Subcutaneous abdominal adipose tissue (tissue), 5 donors: ENCODE measurements at regions not wholly inside any gene's neighbourhood (a gene's known extent, or its start where the extent isn't known, plus 50 kb on each side); places are given as distances from the start of the nearest gene placed in this dataset.
"Not testable (repeated sequence)": the region's sequence is repeated elsewhere in the genome, so short reads cannot be mapped to it uniquely, and the experiment has no call there.

Experiments used
- H3K27ac ChIP-seq: one replicate; pipeline ENCODE4 v1.7.0; 2013; ENCODE audit warnings: low read depth, mild to moderate bottlenecking, inconsistent platforms, low read length, moderate library complexity
- H3K27me3 ChIP-seq, 5 donors: one replicate each; pipeline ENCODE4 v1.7.0; 2013; ENCODE audit warnings: low read length in 5 of 5, inconsistent platforms in 1 of 5; ENCODE audit not compliant: control insufficient read depth in 5 of 5, insufficient read depth in 4 of 5
- H3K36me3 ChIP-seq, 5 donors: one replicate each; pipeline ENCODE4 v1.7.0; 2013; ENCODE audit warnings: low read length in 5 of 5; ENCODE audit not compliant: control insufficient read depth in 5 of 5, insufficient read depth in 5 of 5
- H3K4me1 ChIP-seq, 5 donors: one replicate each; pipeline ENCODE4 v1.7.0; 2013; ENCODE audit warnings: low read length in 5 of 5, mild to moderate bottlenecking in 3 of 5, moderate library complexity in 1 of 5; ENCODE audit not compliant: control insufficient read depth in 5 of 5, insufficient read depth in 5 of 5
- H3K4me3 ChIP-seq, 5 donors: one replicate each; pipeline ENCODE4 v1.7.0; 2013; ENCODE audit warnings: low read length in 5 of 5, low read depth in 1 of 5
- H3K9ac ChIP-seq, 5 donors: one replicate each; pipeline ENCODE4 v1.7.0; 2013; ENCODE audit warnings: low read length in 5 of 5, mild to moderate bottlenecking in 4 of 5, moderate library complexity in 3 of 5
- H3K9me3 ChIP-seq, 5 donors: one replicate each; pipeline ENCODE4 v1.7.0; 2013; ENCODE audit warnings: low read length in 5 of 5; ENCODE audit not compliant: control insufficient read depth in 5 of 5
- donor health status: healthy.
- donor health status: healthy.
- donor health status: healthy.
- donor health status: healthy.
- donor health status: healthy.

DNA sequence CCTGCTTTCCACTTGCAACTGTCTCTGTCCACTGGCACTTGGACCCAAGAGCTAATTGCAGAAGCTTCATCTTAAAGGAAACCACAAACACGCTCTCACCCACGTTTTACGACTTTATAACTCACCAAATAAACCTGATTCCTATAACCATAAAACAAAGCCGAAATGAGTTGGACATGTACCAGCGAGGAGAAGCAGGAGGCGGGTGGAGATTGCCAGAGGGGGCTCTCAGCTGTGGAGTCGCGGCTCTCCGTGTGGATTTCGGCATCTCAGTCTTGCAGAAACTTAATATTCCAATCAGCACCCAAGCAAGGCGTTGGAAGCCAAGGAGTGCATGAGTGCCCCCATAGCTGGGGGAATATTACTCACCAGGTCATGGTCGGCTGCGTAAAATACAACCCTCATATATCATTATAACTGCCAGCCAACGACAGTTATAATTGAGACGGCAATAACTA, 483.6 kb downstream of the MN1 start:
- peaks cover 0 to 5% (median 4%) of the 10 kb centered on the region in 5 donors for H3K9me3 ChIP-seq
- peak overlapping the region; percentile 23 for H3K27ac ChIP-seq
- no peaks in the 10 kb centered on the region for H3K27me3 ChIP-seq
- peaks cover 4 to 48% (median 40%) of the 10 kb centered on the region in 5 donors for H3K4me1 ChIP-seq
- H3K36me3 ChIP-seq: no peaks in the 10 kb centered on the region
- no peak overlapping the region for H3K4me3 ChIP-seq
- no peak overlapping the region for H3K9ac ChIP-seq

DNA sequence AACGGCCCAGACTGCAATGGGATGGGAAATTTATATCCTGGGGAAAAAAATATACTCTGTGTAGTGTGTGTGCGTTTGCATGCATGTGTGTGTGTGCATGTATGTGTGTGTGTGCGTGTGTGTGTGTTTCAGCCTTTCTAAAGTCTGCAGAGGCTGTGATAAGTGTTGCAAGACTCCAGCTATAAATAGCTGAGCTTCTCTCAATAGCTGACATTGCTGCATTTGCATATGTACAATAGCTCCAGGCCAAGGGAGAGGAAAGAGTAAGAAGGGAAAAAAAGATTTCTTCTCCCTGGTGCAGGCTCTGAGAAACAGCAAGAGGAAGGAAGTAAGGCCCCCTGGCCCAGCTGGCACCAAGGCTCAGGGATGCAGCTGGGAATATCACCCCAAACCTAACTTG, 483.0 kb downstream of the MN1 start:
- Histone ChIP-seq H3K36me3 (no peaks in the 10 kb centered on the region), H3K27ac (peak overlapping the region; percentile 17), H3K4me3 (no peak overlapping the region), H3K27me3 (no peaks in the 10 kb centered on the region), H3K9ac (no peak overlapping the region), H3K4me1 (peaks cover 4 to 48% (median 40%) of the 10 kb centered on the region in 5 donors), H3K9me3 (peaks cover 0 to 5% (median 4%) of the 10 kb centered on the region in 5 donors)

DNA sequence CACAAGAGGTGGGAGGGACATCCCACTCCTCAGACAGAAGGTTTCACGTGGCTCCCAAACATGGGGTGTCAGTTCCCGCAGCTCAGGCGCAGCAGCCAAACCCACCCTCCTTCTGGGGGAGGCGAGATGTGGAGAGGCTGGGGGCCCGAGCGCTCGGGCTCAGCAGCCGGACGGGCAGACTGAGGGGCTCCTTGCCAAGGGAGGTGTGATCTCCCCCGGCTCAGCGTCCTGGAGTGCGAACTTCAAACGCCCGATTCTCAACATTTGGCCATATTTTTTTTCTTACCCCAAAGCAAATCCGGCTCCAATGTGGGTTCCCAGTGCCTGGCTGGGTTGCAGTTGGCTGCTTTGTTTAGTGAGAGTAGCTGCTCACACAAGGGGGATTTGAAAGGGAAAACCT, 477.9 kb downstream of the MN1 start:
- Histone ChIP-seq H3K9me3 (peaks cover 0 to 5% (median 4%) of the 10 kb centered on the region in 5 donors), H3K27ac (no peak overlapping the region)

DNA sequence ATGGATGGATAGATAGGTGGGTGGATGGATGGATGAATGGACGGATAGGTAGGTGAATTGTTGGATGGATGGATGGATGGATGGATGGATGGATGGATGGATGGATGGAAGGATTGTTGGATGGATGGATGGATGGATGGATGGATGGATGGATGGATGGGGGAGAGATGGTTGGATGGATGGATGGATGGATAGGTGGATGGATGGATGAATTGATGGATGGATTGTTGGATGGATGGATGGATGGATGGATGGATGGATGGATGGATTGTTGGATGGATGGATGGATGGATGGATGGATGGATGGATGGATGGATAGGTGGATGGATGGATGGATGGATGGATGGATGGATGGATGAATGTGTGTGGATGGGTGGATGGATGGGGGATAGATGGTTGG, 476.6 kb downstream of the MN1 start:
- not testable (repeated sequence) for H3K9me3 ChIP-seq, H3K9ac ChIP-seq, H3K4me3 ChIP-seq, H3K36me3 ChIP-seq, H3K27ac ChIP-seq, H3K27me3 ChIP-seq
- peaks cover 0 to 16% (median 8%) of the 10 kb centered on the region in 5 donors for H3K4me1 ChIP-seq

More for the DNA sequence above, 477.9 kb downstream of the MN1 start:
- Histone ChIP-seq H3K4me1 (peaks cover 0 to 19% (median 12%) of the 10 kb centered on the region in 5 donors), H3K27me3 (no peaks in the 10 kb centered on the region), H3K36me3 (no peaks in the 10 kb centered on the region), H3K4me3 (no peak overlapping the region), H3K9ac (no peak overlapping the region)

DNA sequence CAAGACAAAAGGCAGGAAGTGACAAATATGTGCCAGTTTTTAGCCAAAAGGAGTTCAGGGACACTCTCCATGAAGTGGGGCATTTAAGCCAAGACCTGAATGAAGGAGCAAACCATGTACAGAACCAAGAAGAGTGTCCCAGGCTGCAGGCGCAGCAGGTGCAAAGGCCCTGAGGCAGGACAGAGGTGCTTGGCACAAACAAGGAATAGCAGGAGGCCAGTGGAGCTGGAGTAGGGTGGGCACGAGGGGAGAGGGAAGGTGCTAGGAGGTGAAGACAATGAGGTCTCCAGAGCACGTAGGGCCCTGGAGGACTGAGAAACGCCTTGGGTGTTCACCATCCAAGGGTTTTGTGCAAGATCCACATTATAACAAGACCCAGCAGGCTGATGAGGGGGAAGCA, 474.1 kb downstream of the MN1 start:
- Histone ChIP-seq H3K9ac (no peak overlapping the region), H3K27ac (no peak overlapping the region), H3K27me3 (peaks cover 0 to 3% (median 0%) of the 10 kb centered on the region in 5 donors), H3K9me3 (no peaks in the 10 kb centered on the region), H3K4me3 (no peak overlapping the region), H3K36me3 (no peaks in the 10 kb centered on the region), H3K4me1 (peaks cover 2 to 26% (median 17%) of the 10 kb centered on the region in 5 donors)

DNA sequence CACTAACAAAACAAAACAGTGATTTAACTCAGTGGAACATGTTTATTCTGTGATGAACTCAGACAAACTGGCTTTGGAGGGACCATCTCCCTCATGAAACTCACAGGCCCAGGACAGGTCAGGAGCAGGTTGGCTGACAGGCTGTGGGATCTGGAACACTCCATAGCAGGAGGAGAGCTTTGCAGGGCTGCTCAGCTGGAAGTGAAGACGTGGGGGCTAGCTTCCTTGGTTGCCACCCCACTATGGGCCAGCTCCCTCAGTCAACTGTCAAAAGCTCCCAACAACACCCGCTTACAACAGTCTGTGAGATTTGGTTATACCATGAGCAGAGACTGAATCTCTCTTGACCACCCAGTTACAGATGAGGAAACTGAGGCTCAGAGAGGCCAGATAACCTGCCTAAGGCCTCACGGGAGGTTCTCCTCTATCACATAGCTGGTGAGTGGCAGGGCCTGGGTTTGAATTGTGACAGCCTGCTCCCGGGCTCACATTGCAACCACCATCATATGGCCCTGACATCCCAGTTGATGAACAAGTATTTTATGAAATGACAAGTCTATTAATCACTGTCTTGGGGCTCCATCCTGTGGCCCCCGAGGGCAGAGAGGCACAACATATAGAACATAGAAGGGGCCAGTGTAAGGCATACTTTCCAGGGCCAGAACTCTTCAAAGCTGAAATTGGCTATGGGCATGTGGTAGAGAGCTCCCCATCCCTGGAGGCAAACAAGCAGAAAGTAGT, 473.4 kb downstream of the MN1 start:
- Histone ChIP-seq H3K4me3 (no peak overlapping the region), H3K27me3 (peaks cover 0 to 3% (median 0%) of the 10 kb centered on the region in 5 donors), H3K27ac (no peak overlapping the region), H3K9ac (no peak overlapping the region), H3K36me3 (no peaks in the 10 kb centered on the region), H3K4me1 (peaks cover under 1 to 19% (median 12%) of the 10 kb centered on the region in 5 donors), H3K9me3 (peaks cover 0 to 4% (median 2%) of the 10 kb centered on the region in 5 donors)

DNA sequence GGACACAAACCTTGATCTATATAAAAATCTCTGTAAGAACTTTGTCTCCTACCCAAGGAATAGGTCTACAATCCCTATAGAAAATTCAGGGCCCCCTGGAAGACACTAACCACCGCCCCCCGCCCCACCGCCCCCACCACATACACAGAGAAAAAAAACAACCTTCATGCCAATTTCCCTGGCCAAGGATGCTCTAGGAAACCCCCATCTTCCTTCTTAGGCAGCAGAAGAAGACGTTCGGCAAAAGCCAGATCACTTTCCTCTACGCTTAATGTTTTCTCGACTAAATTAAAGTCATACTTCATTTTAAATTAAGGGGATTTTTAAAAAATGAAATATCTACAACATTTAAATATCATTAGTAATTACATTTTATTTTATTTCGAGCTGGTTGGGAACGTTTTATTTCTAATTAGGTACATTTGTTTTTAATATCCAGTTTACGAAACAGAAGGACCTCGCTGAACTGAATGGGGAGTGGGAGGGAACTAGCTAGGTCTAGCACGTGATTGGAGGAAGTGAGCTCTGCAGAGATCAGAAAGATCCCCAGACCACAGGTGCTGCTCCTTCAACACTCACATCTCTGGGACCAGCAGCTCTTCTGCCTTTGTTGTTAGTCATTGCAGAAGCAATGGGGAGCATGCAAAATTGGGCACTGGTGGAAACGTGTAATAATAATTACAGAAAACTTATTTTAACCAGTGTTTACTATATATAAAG, 472.3 kb downstream of the MN1 start:
- Histone ChIP-seq H3K36me3 (no peaks in the 10 kb centered on the region), H3K4me3 (no peak overlapping the region), H3K4me1 (peaks cover 0 to 17% (median 7%) of the 10 kb centered on the region in 5 donors), H3K9ac (no peak overlapping the region), H3K27ac (no peak overlapping the region), H3K9me3 (peaks cover 0 to 7% (median 3%) of the 10 kb centered on the region in 5 donors), H3K27me3 (peaks cover 0 to 3% (median 0%) of the 10 kb centered on the region in 5 donors)

DNA sequence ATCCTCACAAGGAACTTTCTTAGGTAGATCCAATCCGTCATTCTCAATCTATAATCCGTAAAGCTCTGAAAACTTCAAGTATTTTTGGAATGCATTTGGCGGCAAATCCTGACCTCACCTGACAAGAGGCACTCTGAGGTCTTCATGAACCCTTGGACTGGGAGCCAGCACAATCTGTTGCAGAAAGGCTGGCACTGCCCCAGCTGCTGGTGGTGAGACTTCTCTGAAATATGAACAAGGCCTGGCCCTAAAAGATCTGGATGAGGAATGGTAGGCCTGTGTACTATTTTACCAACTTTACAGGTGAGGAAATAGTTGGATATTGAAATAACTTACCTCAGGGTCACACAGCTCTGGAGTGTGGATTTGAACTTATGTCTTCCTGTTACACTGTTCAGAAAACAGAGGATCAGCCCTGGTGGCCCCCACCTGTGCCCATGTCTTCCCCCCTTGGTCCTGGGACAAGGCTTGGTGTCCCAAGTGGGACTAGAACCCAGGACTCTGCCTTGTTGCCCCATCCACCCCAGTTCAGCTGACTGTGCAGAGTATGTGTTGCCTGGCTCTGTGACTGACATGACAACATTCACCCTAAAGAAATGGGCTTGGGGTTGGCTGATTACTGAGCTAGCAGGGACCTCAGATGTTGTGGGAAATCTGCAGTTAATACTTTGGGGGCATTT, 471.4 kb downstream of the MN1 start:
- H3K27me3 ChIP-seq: peaks cover 0 to 3% (median 0%) of the 10 kb centered on the region in 5 donors
- H3K9ac ChIP-seq: no peak overlapping the region
- H3K9me3 ChIP-seq: peaks cover 0 to 7% (median 3%) of the 10 kb centered on the region in 5 donors
- H3K4me3 ChIP-seq: no peak overlapping the region
- peaks cover 0 to 17% (median 7%) of the 10 kb centered on the region in 5 donors for H3K4me1 ChIP-seq
- no peak overlapping the region for H3K27ac ChIP-seq
- H3K36me3 ChIP-seq: no peaks in the 10 kb centered on the region

DNA sequence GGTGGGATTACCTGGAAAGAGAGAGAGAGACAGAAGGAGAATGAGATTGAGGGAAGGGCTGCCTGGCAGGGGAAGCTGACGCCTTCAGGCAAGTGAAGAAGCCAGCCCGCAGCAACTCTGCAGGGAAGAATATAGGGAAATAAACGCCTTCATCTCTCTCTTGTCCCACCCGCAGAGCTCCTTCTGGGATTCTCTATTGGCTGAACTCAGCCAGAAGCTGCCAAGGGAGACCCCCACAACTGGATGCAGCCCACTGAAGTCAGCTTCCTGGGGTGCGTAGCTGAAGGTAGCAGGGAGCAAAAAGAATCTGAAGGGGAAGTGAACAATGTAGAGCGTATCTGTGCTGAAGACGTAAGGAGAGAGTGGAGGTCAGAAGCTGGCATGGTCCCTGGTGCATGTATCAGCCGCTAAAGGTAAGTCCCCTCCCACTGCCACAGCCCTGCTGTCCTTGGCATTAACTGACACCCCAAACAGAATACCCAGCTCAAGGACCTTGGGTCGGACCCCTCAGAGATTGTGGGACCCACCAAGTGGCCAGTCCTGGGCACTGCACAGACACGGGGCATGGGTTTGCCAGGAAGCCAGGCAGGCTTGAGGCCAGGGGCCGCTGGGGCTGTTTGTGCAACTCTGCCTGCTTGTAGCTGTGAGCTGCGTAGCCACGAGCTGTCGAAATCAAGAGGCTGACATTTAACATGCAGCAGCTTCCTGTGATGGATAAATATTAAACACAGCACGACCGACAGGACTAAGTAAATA, 469.9 kb downstream of the MN1 start:
- no peak overlapping the region for H3K9ac ChIP-seq
- H3K27ac ChIP-seq: no peak overlapping the region
- peaks cover 0 to 7% (median 3%) of the 10 kb centered on the region in 5 donors for H3K9me3 ChIP-seq
- H3K4me3 ChIP-seq: peak overlapping the region in 1 of 5 donors; percentile 32
- H3K27me3 ChIP-seq: peaks cover 0 to 3% (median 0%) of the 10 kb centered on the region in 5 donors
- no peaks in the 10 kb centered on the region for H3K36me3 ChIP-seq
- H3K4me1 ChIP-seq: peaks cover 0 to 17% (median 7%) of the 10 kb centered on the region in 5 donors
